GM12878 (cell line): ENCODE measurements at regions not wholly inside any gene's neighbourhood (a gene's known extent, or its start where the extent isn't known, plus 50 kb on each side); places are given as distances from the start of the nearest gene placed in this dataset.

ENCODE experiments used
- HDAC2 ChIP-seq: fragments of 200-600 bp; sonication (generic); IDR thresholded peaks from 2 replicates; pipeline ENCODE4 v1.6.1; 2017
- TAF1 ChIP-seq: IDR thresholded peaks from 2 replicates; pipeline ENCODE4 v1.6.1; 2011; ENCODE audit warnings: mild to moderate bottlenecking, low read depth, low read length, borderline replicate concordance
- TF ChIP-seq, protein P1 (sequence below): IDR thresholded peaks from 2 replicates; pipeline ENCODE4 v1.6.1; 2012; ENCODE audit warnings: mild to moderate bottlenecking, low read depth, low read length
- TF ChIP-seq, protein P2 (sequence below): IDR thresholded peaks from 2 replicates; pipeline ENCODE4 v1.6.1; 2011; ENCODE audit warnings: borderline replicate concordance, low read depth, mild to moderate bottlenecking, moderate library complexity, low read length; ENCODE audit not compliant: insufficient read depth, poor library complexity, severe bottlenecking
- TF ChIP-seq, protein P3 (sequence below), 3 experiments: IDR thresholded peaks in 2 of 3; conservative IDR thresholded peaks in 1 of 3; 2 replicates each; pipeline ENCODE4 v1.5.1; 2011; ENCODE audit warnings: low read depth in 3 of 3, low read length in 3 of 3, mild to moderate bottlenecking in 3 of 3, control low read depth in 2 of 3, moderate library complexity in 2 of 3, inconsistent platforms in 1 of 3, mixed read lengths in 1 of 3; ENCODE audit not compliant: control insufficient read depth in 2 of 3, insufficient read depth in 1 of 3; ENCODE audit errors: extremely low read depth in 1 of 3

DNA sequence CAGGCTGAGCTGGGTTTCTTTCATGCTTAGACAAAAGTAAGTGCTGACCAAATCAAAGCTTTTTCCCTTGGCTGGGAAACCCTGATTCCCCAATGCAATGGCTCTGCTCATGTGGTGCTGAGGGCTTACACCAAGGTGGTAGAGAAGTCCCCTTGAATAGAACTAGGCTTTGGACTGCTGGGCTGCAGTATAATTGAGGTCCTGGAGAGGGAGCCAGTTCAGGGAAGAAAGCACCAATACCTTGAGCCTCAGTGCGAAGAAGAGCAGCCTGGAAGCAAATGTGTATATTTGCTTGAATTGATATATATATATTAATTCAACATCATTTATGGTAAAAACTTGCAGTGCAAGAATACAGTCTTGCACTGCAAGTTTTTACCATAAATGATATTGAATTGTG, 391.1 kb downstream of the RPS24 start:
- TF ChIP-seq, protein P1, sequence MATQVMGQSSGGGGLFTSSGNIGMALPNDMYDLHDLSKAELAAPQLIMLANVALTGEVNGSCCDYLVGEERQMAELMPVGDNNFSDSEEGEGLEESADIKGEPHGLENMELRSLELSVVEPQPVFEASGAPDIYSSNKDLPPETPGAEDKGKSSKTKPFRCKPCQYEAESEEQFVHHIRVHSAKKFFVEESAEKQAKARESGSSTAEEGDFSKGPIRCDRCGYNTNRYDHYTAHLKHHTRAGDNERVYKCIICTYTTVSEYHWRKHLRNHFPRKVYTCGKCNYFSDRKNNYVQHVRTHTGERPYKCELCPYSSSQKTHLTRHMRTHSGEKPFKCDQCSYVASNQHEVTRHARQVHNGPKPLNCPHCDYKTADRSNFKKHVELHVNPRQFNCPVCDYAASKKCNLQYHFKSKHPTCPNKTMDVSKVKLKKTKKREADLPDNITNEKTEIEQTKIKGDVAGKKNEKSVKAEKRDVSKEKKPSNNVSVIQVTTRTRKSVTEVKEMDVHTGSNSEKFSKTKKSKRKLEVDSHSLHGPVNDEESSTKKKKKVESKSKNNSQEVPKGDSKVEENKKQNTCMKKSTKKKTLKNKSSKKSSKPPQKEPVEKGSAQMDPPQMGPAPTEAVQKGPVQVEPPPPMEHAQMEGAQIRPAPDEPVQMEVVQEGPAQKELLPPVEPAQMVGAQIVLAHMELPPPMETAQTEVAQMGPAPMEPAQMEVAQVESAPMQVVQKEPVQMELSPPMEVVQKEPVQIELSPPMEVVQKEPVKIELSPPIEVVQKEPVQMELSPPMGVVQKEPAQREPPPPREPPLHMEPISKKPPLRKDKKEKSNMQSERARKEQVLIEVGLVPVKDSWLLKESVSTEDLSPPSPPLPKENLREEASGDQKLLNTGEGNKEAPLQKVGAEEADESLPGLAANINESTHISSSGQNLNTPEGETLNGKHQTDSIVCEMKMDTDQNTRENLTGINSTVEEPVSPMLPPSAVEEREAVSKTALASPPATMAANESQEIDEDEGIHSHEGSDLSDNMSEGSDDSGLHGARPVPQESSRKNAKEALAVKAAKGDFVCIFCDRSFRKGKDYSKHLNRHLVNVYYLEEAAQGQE, result no peak
- TF ChIP-seq, protein P2, sequence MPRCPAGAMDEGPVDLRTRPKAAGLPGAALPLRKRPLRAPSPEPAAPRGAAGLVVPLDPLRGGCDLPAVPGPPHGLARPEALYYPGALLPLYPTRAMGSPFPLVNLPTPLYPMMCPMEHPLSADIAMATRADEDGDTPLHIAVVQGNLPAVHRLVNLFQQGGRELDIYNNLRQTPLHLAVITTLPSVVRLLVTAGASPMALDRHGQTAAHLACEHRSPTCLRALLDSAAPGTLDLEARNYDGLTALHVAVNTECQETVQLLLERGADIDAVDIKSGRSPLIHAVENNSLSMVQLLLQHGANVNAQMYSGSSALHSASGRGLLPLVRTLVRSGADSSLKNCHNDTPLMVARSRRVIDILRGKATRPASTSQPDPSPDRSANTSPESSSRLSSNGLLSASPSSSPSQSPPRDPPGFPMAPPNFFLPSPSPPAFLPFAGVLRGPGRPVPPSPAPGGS, result no peak
- TF ChIP-seq TAF1, result no peak
- TF ChIP-seq HDAC2, result no peak
- TF ChIP-seq, protein P3, sequence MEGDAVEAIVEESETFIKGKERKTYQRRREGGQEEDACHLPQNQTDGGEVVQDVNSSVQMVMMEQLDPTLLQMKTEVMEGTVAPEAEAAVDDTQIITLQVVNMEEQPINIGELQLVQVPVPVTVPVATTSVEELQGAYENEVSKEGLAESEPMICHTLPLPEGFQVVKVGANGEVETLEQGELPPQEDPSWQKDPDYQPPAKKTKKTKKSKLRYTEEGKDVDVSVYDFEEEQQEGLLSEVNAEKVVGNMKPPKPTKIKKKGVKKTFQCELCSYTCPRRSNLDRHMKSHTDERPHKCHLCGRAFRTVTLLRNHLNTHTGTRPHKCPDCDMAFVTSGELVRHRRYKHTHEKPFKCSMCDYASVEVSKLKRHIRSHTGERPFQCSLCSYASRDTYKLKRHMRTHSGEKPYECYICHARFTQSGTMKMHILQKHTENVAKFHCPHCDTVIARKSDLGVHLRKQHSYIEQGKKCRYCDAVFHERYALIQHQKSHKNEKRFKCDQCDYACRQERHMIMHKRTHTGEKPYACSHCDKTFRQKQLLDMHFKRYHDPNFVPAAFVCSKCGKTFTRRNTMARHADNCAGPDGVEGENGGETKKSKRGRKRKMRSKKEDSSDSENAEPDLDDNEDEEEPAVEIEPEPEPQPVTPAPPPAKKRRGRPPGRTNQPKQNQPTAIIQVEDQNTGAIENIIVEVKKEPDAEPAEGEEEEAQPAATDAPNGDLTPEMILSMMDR (IDR thresholded peaks at IDR 0.05 in 2 of 3, conservative IDR thresholded peaks at IDR 0.05 in 1 of 3; ENCODE audit: control insufficient read depth in 2 of 3, extremely low read depth in 1 of 3, insufficient read depth in 1 of 3, low read depth in 3 of 3, low read length in 3 of 3), result peak in 2 of 3 experiments; percentile 23 to 37; a peak in 2 of 6 replicates
